Spleen (tissue), 7 donors: ENCODE measurements at regions not wholly inside any gene's neighbourhood (a gene's known extent, or its start where the extent isn't known, plus 50 kb on each side); places are given as distances from the start of the nearest gene placed in this dataset.

ENCODE experiments used
- POLR2A ChIP-seq, 3 donors: fragments of 450-650 bp; IDR thresholded peaks; one replicate each; pipeline ENCODE4 v1.5.1; 2017; ENCODE audit warnings: antibody characterized with exemption in 3 of 3, mild to moderate bottlenecking in 1 of 3
- POLR2AphosphoS5 ChIP-seq, 3 donors: sonication (generic); formaldehyde crosslinking; IDR thresholded peaks; one replicate each; pipeline ENCODE4 v1.5.1; 2017; ENCODE audit warnings: antibody characterized with exemption in 3 of 3
- TF ChIP-seq, protein P1 (sequence below), 11 experiments: fragments of 200-600 bp in 7 of 11; fragments of 450-650 bp in 4 of 11; sonication (generic) in 4 of 11; IDR thresholded peaks in 8 of 11; conservative IDR thresholded peaks in 3 of 11; 1 replicate in 7 of 11; 2 replicates in 4 of 11; pipeline versions ENCODE4 v1.4.0 to v1.8.0; 2016 to 2021; ENCODE audit warnings: antibody characterized with exemption in 11 of 11, inconsistent platforms in 4 of 11, mild to moderate bottlenecking in 1 of 11
- donor health status: DM: no; HTN: no; CAD: no; lungs with moderate emphysema.
- donor health status: DM: no; HTN: no; CAD: no.
- donor health status: DM: no; HTN: no; CAD: no.

DNA sequence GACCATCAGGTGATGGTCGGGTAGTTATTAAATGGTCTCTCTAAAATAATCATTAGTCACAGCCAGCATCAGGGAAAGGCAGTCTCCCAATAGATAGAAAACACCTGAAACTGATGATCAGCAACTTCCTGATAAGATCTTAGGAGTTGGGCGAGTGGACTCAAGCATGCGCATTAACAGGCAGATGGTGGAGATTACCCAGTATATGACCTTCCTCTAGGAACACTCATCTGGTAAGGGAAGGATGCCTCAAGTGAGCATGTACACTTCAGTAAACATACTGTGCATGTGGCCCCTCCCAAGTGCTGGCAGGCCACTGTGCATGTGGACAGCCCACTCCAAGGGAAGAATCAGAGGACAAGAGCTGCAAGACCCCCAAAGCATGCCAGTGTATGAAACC, 105.9 kb downstream of the ABCC12 start:
- TF ChIP-seq, protein P1, sequence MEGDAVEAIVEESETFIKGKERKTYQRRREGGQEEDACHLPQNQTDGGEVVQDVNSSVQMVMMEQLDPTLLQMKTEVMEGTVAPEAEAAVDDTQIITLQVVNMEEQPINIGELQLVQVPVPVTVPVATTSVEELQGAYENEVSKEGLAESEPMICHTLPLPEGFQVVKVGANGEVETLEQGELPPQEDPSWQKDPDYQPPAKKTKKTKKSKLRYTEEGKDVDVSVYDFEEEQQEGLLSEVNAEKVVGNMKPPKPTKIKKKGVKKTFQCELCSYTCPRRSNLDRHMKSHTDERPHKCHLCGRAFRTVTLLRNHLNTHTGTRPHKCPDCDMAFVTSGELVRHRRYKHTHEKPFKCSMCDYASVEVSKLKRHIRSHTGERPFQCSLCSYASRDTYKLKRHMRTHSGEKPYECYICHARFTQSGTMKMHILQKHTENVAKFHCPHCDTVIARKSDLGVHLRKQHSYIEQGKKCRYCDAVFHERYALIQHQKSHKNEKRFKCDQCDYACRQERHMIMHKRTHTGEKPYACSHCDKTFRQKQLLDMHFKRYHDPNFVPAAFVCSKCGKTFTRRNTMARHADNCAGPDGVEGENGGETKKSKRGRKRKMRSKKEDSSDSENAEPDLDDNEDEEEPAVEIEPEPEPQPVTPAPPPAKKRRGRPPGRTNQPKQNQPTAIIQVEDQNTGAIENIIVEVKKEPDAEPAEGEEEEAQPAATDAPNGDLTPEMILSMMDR (IDR thresholded peaks at IDR 0.05 in 8 of 11, conservative IDR thresholded peaks at IDR 0.05 in 3 of 11) = no peak
- TF ChIP-seq POLR2AphosphoS5 (IDR thresholded peaks at IDR 0.05) = no peak
- no peak for TF ChIP-seq POLR2A (IDR thresholded peaks at IDR 0.05)
